WTC11 (cell line): ENCODE measurements at regions not wholly inside any gene's neighbourhood (a gene's known extent, or its start where the extent isn't known, plus 50 kb on each side); places are given as distances from the start of the nearest gene placed in this dataset.

Source experiments
- ATAC-seq: fragments of 200-7000 bp; cut with Tn5 transposase; 2 replicates; pipeline ENCODE4 v1.10.0; 2021; ENCODE audit warnings: mild to moderate bottlenecking, moderate library complexity
- CTCF ChIA-PET: fragments of 300-600 bp; sonication (Branson Sonifier 250); formaldehyde crosslinking; loops from one replicate; lab custom pipeline; 2021; ENCODE audit warnings: antibody characterized with exemption; lab: Charles Lee
- POLR2A ChIA-PET: fragments of 350-600 bp; sonication (Branson Sonifier 250); formaldehyde crosslinking; loops from one replicate; lab custom pipeline; 2021; ENCODE audit warnings: antibody characterized with exemption; lab: Charles Lee
- DNase-seq: peaks from one replicate; pipeline ENCODE4 v3.0.0; 2021; ENCODE audit warnings: low spot score
- H3K27ac Mint-ChIP-seq: 2 replicates; pipeline ENCODE4 v1.8.0; 2021; ENCODE audit warnings: mixed read lengths
- H3K27me3 Mint-ChIP-seq: 2 replicates; pipeline ENCODE4 v1.8.0; 2021; ENCODE audit warnings: low read depth, mild to moderate bottlenecking, moderate library complexity, mixed read lengths
- H3K36me3 Mint-ChIP-seq: 2 replicates; pipeline ENCODE4 v1.8.0; 2021; ENCODE audit warnings: mixed read lengths
- H3K4me1 Mint-ChIP-seq: 2 replicates; pipeline ENCODE4 v1.8.0; 2022; ENCODE audit warnings: mixed read lengths
- H3K4me3 Mint-ChIP-seq: 2 replicates; pipeline ENCODE4 v1.8.0; 2021; ENCODE audit warnings: mild to moderate bottlenecking, moderate library complexity, mixed read lengths
- H3K9me3 Mint-ChIP-seq: 2 replicates; pipeline ENCODE4 v1.8.0; 2021; ENCODE audit warnings: mixed read lengths
- AFF4 ChIP-seq: sonication (generic); formaldehyde crosslinking; IDR thresholded peaks from 2 replicates; pipeline ENCODE4 v1.8.1; 2023; ENCODE audit warnings: mild to moderate bottlenecking, missing genetic modification reagents, borderline replicate concordance
- CREB1 ChIP-seq: sonication (generic); formaldehyde crosslinking; IDR thresholded peaks from 2 replicates; pipeline ENCODE4 v1.8.0; 2023; ENCODE audit warnings: mild to moderate bottlenecking, missing genetic modification reagents
- GRHL2 ChIP-seq: fragments of 250-450 bp; sonication (Bioruptor Pico); IDR thresholded peaks from 2 replicates; pipeline ENCODE4 v1.8.0; 2022; ENCODE audit warnings: mild to moderate bottlenecking, moderate library complexity; ENCODE audit not compliant: insufficient replicate concordance, severe bottlenecking
- HMGA2 ChIP-seq: fragments of 250-450 bp; sonication (Bioruptor Pico); IDR thresholded peaks from 2 replicates; pipeline ENCODE4 v1.4.0; 2021; ENCODE audit warnings: mild to moderate bottlenecking, moderate library complexity
- HMGXB4 ChIP-seq: sonication (generic); formaldehyde crosslinking; IDR thresholded peaks from 2 replicates; pipeline ENCODE4 v1.8.1; 2023; ENCODE audit warnings: mild to moderate bottlenecking, moderate library complexity, missing genetic modification reagents
- KAT7 ChIP-seq: sonication (generic); formaldehyde crosslinking; IDR thresholded peaks from 2 replicates; pipeline ENCODE4 v1.8.1; 2023; ENCODE audit warnings: missing genetic modification reagents, mild to moderate bottlenecking, borderline replicate concordance
- OVOL2 ChIP-seq: fragments of 250-450 bp; sonication (Bioruptor Pico); IDR thresholded peaks from 2 replicates; pipeline ENCODE4 v1.9.0; 2021; ENCODE audit warnings: mild to moderate bottlenecking, borderline replicate concordance
- SOX15 ChIP-seq: fragments of 250-450 bp; sonication (Bioruptor Pico); IDR thresholded peaks from 2 replicates; pipeline ENCODE4 v1.9.0; 2021; ENCODE audit warnings: mild to moderate bottlenecking
- TEAD4 ChIP-seq: sonication (generic); formaldehyde crosslinking; IDR thresholded peaks from 2 replicates; pipeline ENCODE4 v1.8.0; 2022; ENCODE audit warnings: mild to moderate bottlenecking, missing genetic modification reagents
- ZNF219 ChIP-seq: sonication (generic); formaldehyde crosslinking; IDR thresholded peaks from 2 replicates; pipeline ENCODE4 v1.8.0; 2023; ENCODE audit warnings: missing genetic modification reagents, mild to moderate bottlenecking, borderline replicate concordance
- ZNF232 ChIP-seq: sonication (generic); formaldehyde crosslinking; IDR thresholded peaks from 2 replicates; pipeline ENCODE4 v1.8.0; 2022; ENCODE audit warnings: mild to moderate bottlenecking, missing genetic modification reagents
- ZNF423 ChIP-seq: fragments of 250-450 bp; sonication (Bioruptor Pico); IDR thresholded peaks from 2 replicates; pipeline ENCODE4 v2.1.2; 2022; ENCODE audit warnings: mild to moderate bottlenecking, moderate library complexity
- TF ChIP-seq, protein P1 (sequence below): fragments of 250-450 bp; sonication (Bioruptor Pico); IDR thresholded peaks from 2 replicates; pipeline ENCODE4 v1.9.0; 2021; ENCODE audit warnings: mild to moderate bottlenecking
- TF ChIP-seq, protein P2 (sequence below): sonication (generic); formaldehyde crosslinking; IDR thresholded peaks from 2 replicates; pipeline ENCODE4 v1.8.0; 2022; ENCODE audit warnings: mild to moderate bottlenecking, missing genetic modification reagents
- TF ChIP-seq, protein P3 (sequence below): sonication (generic); formaldehyde crosslinking; IDR thresholded peaks from 2 replicates; pipeline ENCODE4 v1.8.1; 2022; ENCODE audit warnings: low read depth, missing genetic modification reagents, borderline replicate concordance
- TF ChIP-seq, protein P4 (sequence below): sonication (generic); formaldehyde crosslinking; IDR thresholded peaks from 2 replicates; pipeline ENCODE4 v1.8.1; 2023; ENCODE audit warnings: mild to moderate bottlenecking, missing genetic modification reagents, moderate library complexity

DNA sequence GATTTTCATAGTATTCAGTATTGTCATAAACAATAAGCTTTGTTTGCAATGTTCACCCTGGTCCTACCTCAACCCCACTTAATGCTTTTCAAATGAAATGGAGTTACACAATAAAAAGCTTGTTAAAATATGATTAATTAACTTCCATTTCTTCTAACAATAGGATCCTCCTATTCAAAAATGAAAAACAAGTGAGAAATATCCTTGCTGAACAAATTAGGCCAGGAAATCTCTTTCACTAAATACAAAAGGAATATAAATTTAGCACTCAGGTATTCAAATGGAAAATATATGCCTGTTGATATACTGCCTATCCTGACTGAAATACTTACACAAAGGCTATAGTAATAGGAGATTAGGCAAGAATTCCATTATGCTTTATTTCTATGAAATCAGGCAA, 323.4 kb upstream of the GRM3 start (continued):
- TF ChIP-seq AFF4 (CRISPR knock-in tag) (no peak), SOX15 (no peak)

DNA sequence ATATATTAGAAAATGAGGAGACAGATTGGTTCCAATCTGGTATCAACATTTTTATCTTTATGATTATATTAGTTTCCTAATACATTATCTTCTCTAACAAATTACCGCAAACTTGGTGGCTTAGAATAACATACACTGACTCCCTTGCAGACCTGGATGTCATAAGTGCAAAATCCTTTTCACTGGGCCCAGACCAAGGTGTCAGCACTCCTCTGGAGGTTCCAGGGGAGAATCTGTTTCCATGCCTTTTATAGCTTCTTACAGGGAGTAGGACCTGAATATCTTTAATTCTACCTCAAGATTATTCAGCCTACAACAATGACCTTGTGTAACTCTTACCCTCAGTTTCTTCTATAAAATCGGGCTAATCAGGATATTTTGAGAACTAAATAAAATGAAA, 329.9 kb upstream of the GRM3 start:
- ChIA-PET CTCF (no interaction called here), POLR2A (no interaction called here)
- no peaks in the 10 kb centered on the region for H3K36me3 Mint-ChIP-seq
- peak; percentile 95 for ATAC-seq
- TF ChIP-seq CREB1 (CRISPR knock-in tag) (no peak), ZNF423 (CRISPR knock-in tag) (no peak), HMGA2 (CRISPR knock-in tag) (no peak), ZNF232 (CRISPR knock-in tag) (no peak), HMGXB4 (CRISPR knock-in tag) (no peak)
- TF ChIP-seq, protein P1, sequence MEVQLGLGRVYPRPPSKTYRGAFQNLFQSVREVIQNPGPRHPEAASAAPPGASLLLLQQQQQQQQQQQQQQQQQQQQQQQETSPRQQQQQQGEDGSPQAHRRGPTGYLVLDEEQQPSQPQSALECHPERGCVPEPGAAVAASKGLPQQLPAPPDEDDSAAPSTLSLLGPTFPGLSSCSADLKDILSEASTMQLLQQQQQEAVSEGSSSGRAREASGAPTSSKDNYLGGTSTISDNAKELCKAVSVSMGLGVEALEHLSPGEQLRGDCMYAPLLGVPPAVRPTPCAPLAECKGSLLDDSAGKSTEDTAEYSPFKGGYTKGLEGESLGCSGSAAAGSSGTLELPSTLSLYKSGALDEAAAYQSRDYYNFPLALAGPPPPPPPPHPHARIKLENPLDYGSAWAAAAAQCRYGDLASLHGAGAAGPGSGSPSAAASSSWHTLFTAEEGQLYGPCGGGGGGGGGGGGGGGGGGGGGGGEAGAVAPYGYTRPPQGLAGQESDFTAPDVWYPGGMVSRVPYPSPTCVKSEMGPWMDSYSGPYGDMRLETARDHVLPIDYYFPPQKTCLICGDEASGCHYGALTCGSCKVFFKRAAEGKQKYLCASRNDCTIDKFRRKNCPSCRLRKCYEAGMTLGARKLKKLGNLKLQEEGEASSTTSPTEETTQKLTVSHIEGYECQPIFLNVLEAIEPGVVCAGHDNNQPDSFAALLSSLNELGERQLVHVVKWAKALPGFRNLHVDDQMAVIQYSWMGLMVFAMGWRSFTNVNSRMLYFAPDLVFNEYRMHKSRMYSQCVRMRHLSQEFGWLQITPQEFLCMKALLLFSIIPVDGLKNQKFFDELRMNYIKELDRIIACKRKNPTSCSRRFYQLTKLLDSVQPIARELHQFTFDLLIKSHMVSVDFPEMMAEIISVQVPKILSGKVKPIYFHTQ (CRISPR knock-in tag) = no peak
- TF ChIP-seq, protein P2, sequence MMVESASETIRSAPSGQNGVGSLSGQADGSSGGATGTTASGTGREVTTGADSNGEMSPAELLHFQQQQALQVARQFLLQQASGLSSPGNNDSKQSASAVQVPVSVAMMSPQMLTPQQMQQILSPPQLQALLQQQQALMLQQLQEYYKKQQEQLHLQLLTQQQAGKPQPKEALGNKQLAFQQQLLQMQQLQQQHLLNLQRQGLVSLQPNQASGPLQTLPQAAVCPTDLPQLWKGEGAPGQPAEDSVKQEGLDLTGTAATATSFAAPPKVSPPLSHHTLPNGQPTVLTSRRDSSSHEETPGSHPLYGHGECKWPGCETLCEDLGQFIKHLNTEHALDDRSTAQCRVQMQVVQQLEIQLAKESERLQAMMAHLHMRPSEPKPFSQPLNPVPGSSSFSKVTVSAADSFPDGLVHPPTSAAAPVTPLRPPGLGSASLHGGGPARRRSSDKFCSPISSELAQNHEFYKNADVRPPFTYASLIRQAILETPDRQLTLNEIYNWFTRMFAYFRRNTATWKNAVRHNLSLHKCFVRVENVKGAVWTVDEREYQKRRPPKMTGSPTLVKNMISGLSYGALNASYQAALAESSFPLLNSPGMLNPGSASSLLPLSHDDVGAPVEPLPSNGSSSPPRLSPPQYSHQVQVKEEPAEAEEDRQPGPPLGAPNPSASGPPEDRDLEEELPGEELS (CRISPR knock-in tag) = no peak
- TF ChIP-seq, protein P3, sequence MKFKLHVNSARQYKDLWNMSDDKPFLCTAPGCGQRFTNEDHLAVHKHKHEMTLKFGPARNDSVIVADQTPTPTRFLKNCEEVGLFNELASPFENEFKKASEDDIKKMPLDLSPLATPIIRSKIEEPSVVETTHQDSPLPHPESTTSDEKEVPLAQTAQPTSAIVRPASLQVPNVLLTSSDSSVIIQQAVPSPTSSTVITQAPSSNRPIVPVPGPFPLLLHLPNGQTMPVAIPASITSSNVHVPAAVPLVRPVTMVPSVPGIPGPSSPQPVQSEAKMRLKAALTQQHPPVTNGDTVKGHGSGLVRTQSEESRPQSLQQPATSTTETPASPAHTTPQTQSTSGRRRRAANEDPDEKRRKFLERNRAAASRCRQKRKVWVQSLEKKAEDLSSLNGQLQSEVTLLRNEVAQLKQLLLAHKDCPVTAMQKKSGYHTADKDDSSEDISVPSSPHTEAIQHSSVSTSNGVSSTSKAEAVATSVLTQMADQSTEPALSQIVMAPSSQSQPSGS (CRISPR knock-in tag) = no peak
- H3K4me1 Mint-ChIP-seq = peaks cover 55% of the 10 kb centered on the region
- 0 out of 2 replicates have a peak overlapping the region, but pooled peaks have one; percentile 28 for H3K27ac Mint-ChIP-seq
- no peaks in the 10 kb centered on the region for H3K27me3 Mint-ChIP-seq
- no peak for DNase-seq
- H3K9me3 Mint-ChIP-seq = no peaks in the 10 kb centered on the region
- H3K4me3 Mint-ChIP-seq = no peak overlapping the region

GRCh38 chr7:86301301-86301700, 342.4 kb upstream of the GRM3 start:
- DNase-seq (no peak), ATAC-seq (peak; percentile 96)
- H3K9me3 Mint-ChIP-seq = no peaks in the 10 kb centered on the region
- H3K36me3 Mint-ChIP-seq = no peaks in the 10 kb centered on the region
- H3K27me3 Mint-ChIP-seq = no peaks in the 10 kb centered on the region
- H3K27ac Mint-ChIP-seq = peak overlapping the region; percentile 91; the same call in 1 of the 2 replicates
- ChIA-PET CTCF (interaction anchor here (0.7 to 1.1 kb wide), 2 partner anchors 10 to 167 kb away, joined by 3 to 4 read pairs; no protein-coding TSS in a partner anchor), POLR2A (no interaction called here)
- no peak overlapping the region for H3K4me3 Mint-ChIP-seq
- peaks cover 38% of the 10 kb centered on the region for H3K4me1 Mint-ChIP-seq
- TF ChIP-seq, protein P4, sequence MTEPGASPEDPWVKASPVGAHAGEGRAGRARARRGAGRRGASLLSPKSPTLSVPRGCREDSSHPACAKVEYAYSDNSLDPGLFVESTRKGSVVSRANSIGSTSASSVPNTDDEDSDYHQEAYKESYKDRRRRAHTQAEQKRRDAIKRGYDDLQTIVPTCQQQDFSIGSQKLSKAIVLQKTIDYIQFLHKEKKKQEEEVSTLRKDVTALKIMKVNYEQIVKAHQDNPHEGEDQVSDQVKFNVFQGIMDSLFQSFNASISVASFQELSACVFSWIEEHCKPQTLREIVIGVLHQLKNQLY (CRISPR knock-in tag) = no peak
- TF ChIP-seq TEAD4 (CRISPR knock-in tag) (no peak), OVOL2 (CRISPR knock-in tag) (no peak), HMGA2 (CRISPR knock-in tag) (no peak), KAT7 (CRISPR knock-in tag) (no peak), GRHL2 (CRISPR knock-in tag) (no peak), ZNF219 (CRISPR knock-in tag) (no peak), AFF4 (CRISPR knock-in tag) (no peak)
